Hepatic stellate cell (primary cell): ENCODE measurements at regions not wholly inside any gene's neighbourhood (a gene's known extent, or its start where the extent isn't known, plus 50 kb on each side); places are given as distances from the start of the nearest gene placed in this dataset.

Experiments
- DNase-seq: peaks from one replicate; pipeline ENCODE4 v3.0.0; 2011; ENCODE audit warnings: low spot score

DNA sequence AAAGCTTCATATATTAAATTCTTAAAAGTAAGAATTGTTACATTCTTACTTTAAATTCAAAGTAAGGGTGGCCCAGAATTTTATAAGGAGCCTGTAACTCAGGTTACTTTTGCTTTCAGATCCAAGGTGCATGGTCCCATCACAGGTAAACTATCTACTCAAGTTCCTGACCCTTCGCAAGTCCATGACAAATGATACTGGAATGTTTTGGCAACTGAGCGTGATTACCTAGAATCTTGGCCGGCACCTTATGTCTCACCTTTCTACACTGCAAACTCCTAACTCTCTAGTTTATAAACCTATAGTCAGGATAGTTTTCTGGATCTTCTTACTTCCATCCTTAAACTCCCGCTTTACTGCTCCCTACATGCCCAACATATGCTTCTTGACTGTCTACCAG, 67.9 kb upstream of the HMGN3 start:
- DNase-seq = no peak

DNA sequence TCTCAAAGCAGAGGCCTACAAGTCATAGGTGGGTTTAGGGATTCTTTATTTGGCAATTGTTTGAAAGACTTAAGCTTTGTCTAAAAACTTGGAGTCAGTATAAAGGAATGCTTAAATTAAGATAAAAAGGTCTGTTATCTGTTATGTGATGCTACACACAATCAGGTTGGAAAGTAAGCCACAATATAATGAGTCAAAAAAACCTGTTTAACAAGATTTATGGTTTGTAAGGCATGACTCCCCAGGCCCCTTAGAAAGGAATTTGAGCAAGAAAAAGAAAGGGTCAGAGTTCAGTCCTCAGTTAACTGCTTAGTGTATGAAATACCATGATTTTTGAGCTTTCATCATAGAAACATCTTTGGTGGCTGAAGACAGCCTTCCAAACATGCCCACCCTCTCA, 66.8 kb upstream of the HMGN3 start:
- no peak for DNase-seq

DNA sequence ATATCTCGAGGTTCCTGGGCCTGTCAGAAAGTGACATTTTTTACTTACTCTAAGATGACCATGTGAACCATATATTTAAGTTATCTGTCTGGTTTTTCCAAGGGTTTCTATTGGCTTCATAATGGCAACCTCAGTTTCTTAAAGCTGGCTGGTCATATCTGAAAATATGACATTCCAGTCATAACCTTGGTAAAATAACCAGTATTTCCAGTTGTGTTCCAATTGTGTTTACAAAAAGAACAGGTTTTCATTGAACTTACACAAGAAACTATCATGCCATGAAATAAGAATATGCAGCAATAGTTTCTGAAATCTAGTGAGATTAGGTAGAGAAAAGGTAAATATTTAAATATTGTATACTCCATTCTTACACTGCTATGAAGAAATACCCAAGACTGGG, 61.7 kb upstream of the HMGN3 start:
- no peak for DNase-seq
